Astrocyte of the spinal cord (primary cell): ENCODE measurements at regions not wholly inside any gene's neighbourhood (a gene's known extent, or its start where the extent isn't known, plus 50 kb on each side); places are given as distances from the start of the nearest gene placed in this dataset.

Experiments used
- DNase-seq: peaks from one replicate; pipeline ENCODE4 v3.0.0; 2011; ENCODE audit warnings: low read depth, low spot score
- H3K4me3 ChIP-seq: 2 replicates; pipeline ENCODE4 v1.5.1; 2011; ENCODE audit warnings: low read depth, mild to moderate bottlenecking, low read length, moderate library complexity
- CTCF ChIP-seq: IDR thresholded peaks from 2 replicates; pipeline ENCODE4 v1.5.1; 2012; ENCODE audit warnings: low read depth, mild to moderate bottlenecking, low read length, inconsistent platforms
- in situ Hi-C: cut with HindIII; loops from 2 replicates; pipeline ENCODE4 v1.10.0; 2017; ENCODE audit warnings: low sequenced_read_pairs

GRCh38 chr2:94960751-94961150 lies 64.8 kb upstream of the MAL start:
- no peak overlapping the region for H3K4me3 ChIP-seq
- in situ Hi-C loops = no loop called here
- no peak for DNase-seq
- TF ChIP-seq CTCF = no peak

- no peak for TF ChIP-seq CTCF
- no peak for DNase-seq
- in situ Hi-C loops = no loop called here
- H3K4me3 ChIP-seq = no peak overlapping the region
Measured at GRCh38 chr2:94964193-94964592, 61.3 kb upstream of the MAL start.

GRCh38 chr2:94966689-94967088 lies 58.8 kb upstream of the MAL start:
- in situ Hi-C loops = no loop called here
- DNase-seq = no peak
- TF ChIP-seq CTCF = no peak
- H3K4me3 ChIP-seq = no peak overlapping the region

- no peak overlapping the region for H3K4me3 ChIP-seq
- in situ Hi-C loops = no loop called here
- TF ChIP-seq CTCF = no peak
- no peak for DNase-seq
Measured at GRCh38 chr2:94970353-94970752, 55.2 kb upstream of the MAL start.
